ENCODE measurements at regions not wholly inside any gene's neighbourhood (a gene's known extent, or its start where the extent isn't known, plus 50 kb on each side); places are given as distances from the start of the nearest gene placed in this dataset.
A peak's percentile ranks its signal among the peaks of the same experiment; 100 is the strongest.

DNA sequence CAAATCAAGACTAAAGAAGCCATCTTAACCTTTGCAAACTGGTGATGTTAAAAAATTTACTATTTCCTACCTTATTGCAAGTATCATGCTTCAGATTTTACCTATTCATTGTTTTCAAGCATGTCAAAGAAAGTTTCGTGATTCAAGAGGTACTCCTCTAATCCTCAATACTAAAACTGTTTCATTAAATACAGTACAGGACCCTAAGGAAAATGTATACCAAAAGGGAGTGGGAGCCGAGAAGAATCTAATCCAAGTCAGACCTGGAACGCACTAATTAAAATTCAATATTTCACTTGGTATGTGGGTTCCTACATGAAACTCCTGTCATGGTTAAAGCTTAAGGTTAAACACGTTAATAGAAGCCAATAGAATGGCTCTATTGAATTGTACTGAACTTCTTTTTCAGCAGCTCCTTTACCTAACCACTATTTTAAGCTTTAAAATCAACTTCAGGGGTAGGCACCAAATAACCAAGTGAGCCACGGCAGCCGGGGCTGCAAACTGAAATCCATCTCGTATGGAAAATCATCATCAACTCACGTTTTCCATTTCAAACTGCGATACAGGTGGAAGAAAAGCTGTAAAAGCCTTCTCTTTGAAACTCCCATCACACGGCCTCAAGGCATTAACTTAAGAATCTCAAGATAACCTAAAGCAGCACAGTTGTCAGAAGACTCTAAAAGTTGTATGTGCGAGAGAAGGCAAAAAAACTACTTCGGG is 188.8 kb downstream of the ZEB2 start:
- peak overlapping the region; percentile 95 for H3K4me3 Mint-ChIP-seq
- H3K27me3 ChIP-seq: no peaks in the 10 kb centered on the region
- peak overlapping the region; percentile 94 for H3K27ac Mint-ChIP-seq
- H3K79me2 ChIP-seq (ENCODE audit: low read depth): peaks cover 53% of the 10 kb centered on the region
- peaks cover 20% of the 10 kb centered on the region for H3F3A ChIP-seq (ENCODE audit: low read depth)
- no peak overlapping the region for H3K9ac ChIP-seq
- H3K27ac ChIP-seq: peak overlapping the region; percentile 96
- no peaks in the 10 kb centered on the region for H4K20me1 ChIP-seq (ENCODE audit: low read depth)
- peak overlapping the region; percentile 96 for H2AFZ ChIP-seq (replicated peaks)
- peak overlapping the region; percentile 76 for H3K4me3 ChIP-seq
- H3K9me3 Mint-ChIP-seq: peaks cover 4% of the 10 kb centered on the region
- no peaks in the 10 kb centered on the region for H3K36me3 ChIP-seq
- peak overlapping the region; percentile 92 for H3K4me2 ChIP-seq
- DNase-seq (ENCODE audit: low spot score): no peak
- peaks cover 33% of the 10 kb centered on the region for H3K4me1 Mint-ChIP-seq
- peaks cover 7% of the 10 kb centered on the region for H3K27me3 Mint-ChIP-seq (ENCODE audit: insufficient read depth, low read depth)
- peaks cover 23% of the 10 kb centered on the region for H3K36me3 Mint-ChIP-seq
- peaks cover 31% of the 10 kb centered on the region for H3K4me1 ChIP-seq
- TF ChIP-seq, protein P1, sequence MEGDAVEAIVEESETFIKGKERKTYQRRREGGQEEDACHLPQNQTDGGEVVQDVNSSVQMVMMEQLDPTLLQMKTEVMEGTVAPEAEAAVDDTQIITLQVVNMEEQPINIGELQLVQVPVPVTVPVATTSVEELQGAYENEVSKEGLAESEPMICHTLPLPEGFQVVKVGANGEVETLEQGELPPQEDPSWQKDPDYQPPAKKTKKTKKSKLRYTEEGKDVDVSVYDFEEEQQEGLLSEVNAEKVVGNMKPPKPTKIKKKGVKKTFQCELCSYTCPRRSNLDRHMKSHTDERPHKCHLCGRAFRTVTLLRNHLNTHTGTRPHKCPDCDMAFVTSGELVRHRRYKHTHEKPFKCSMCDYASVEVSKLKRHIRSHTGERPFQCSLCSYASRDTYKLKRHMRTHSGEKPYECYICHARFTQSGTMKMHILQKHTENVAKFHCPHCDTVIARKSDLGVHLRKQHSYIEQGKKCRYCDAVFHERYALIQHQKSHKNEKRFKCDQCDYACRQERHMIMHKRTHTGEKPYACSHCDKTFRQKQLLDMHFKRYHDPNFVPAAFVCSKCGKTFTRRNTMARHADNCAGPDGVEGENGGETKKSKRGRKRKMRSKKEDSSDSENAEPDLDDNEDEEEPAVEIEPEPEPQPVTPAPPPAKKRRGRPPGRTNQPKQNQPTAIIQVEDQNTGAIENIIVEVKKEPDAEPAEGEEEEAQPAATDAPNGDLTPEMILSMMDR (IDR thresholded peaks at IDR 0.05): no peak
- TF ChIP-seq EZH2phosphoT487 (IDR thresholded peaks at IDR 0.05) (no peak), EZH2 (IDR thresholded peaks at IDR 0.05) (no peak)
- H3K9me3 ChIP-seq (ENCODE audit: low read depth): no peaks in the 10 kb centered on the region

DNA sequence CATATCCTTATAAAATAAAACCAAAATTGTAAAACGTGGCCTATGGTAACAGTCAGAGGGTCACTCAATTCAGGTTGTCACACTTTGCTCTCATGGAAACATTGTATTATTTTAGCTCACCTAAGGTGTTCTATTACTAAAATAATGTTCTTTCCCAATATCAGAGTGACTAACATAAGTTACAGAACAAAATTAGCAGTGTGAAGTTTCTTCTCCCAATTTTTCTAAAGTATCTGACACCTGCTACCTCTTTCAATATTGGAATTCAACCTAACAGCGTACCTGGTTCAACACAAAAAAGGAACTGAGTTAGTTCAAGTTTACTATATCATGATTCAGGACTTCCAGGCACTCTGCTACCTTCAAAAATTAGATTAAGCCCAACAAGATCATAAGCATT is 190.4 kb downstream of the ZEB2 start:
- H3K79me2 ChIP-seq (ENCODE audit: low read depth): peaks cover 64% of the 10 kb centered on the region
- H3K4me3 ChIP-seq: no peak overlapping the region
- no peak overlapping the region for H3K9ac ChIP-seq
- no peak for TF ChIP-seq EZH2phosphoT487 (IDR thresholded peaks at IDR 0.05)
- TF ChIP-seq EZH2 (IDR thresholded peaks at IDR 0.05): no peak
- TF ChIP-seq, protein P1 (IDR thresholded peaks at IDR 0.05): no peak
- no peaks in the 10 kb centered on the region for H3K36me3 ChIP-seq
- H3K4me2 ChIP-seq: peak overlapping the region; percentile 92
- H3K36me3 Mint-ChIP-seq: peaks cover 23% of the 10 kb centered on the region
- no peak overlapping the region for H3K27ac Mint-ChIP-seq
- H3K9me3 ChIP-seq (ENCODE audit: low read depth): no peaks in the 10 kb centered on the region
- peaks cover 2% of the 10 kb centered on the region for H3K27me3 Mint-ChIP-seq (ENCODE audit: insufficient read depth, low read depth)
- DNase-seq (ENCODE audit: low spot score): no peak
- no peak overlapping the region for H3K27ac ChIP-seq
- H3K27me3 ChIP-seq: no peaks in the 10 kb centered on the region
- H2AFZ ChIP-seq (replicated peaks): no peak overlapping the region
- peaks cover 35% of the 10 kb centered on the region for H3K4me1 Mint-ChIP-seq
- peaks cover 36% of the 10 kb centered on the region for H3K4me1 ChIP-seq
- H3K9me3 Mint-ChIP-seq: peaks cover 4% of the 10 kb centered on the region
- H3K4me3 Mint-ChIP-seq: no peak overlapping the region
- H3F3A ChIP-seq (ENCODE audit: low read depth): peaks cover 20% of the 10 kb centered on the region
- H4K20me1 ChIP-seq (ENCODE audit: low read depth): no peaks in the 10 kb centered on the region

DNA sequence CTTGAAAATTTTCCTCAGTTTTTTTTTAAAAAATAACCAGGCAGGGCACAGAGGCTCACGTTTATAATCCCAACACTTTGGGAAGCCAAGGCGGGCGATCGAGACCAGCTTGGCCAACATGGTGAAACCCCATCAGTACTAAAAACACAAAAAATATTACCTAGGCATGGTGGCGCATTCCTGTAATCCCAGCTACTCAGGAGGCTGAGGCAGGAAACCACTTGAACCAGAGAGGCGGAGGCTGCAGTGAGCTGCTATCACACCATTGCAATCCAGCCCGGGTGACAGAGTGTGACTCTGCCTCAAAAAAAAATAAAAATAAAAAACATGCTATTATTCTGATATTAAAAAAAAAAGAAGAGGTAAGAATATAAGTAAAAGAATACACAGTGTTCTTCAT is 191.0 kb downstream of the ZEB2 start:
- Mint-ChIP-seq H3K27ac (no peak overlapping the region), H3K27me3 (ENCODE audit: insufficient read depth, low read depth) (peaks cover 2% of the 10 kb centered on the region), H3K36me3 (peaks cover 25% of the 10 kb centered on the region), H3K4me3 (no peak overlapping the region), H3K4me1 (peaks cover 35% of the 10 kb centered on the region), H3K9me3 (peaks cover 7% of the 10 kb centered on the region)
- peaks cover 20% of the 10 kb centered on the region for H3F3A ChIP-seq (ENCODE audit: low read depth)
- no peak overlapping the region for H2AFZ ChIP-seq (replicated peaks)
- no peak overlapping the region for H3K27ac ChIP-seq
- peaks cover 69% of the 10 kb centered on the region for H3K79me2 ChIP-seq (ENCODE audit: low read depth)
- no peak overlapping the region for H3K9ac ChIP-seq
- no peak for DNase-seq (ENCODE audit: low spot score)
- H3K27me3 ChIP-seq: no peaks in the 10 kb centered on the region
- no peak overlapping the region for H3K4me3 ChIP-seq
- H3K4me1 ChIP-seq: peaks cover 35% of the 10 kb centered on the region
- no peak for TF ChIP-seq EZH2 (IDR thresholded peaks at IDR 0.05)
- H3K4me2 ChIP-seq: no peak overlapping the region
- no peaks in the 10 kb centered on the region for H4K20me1 ChIP-seq (ENCODE audit: low read depth)
- no peaks in the 10 kb centered on the region for H3K36me3 ChIP-seq
- no peaks in the 10 kb centered on the region for H3K9me3 ChIP-seq (ENCODE audit: low read depth)

DNA sequence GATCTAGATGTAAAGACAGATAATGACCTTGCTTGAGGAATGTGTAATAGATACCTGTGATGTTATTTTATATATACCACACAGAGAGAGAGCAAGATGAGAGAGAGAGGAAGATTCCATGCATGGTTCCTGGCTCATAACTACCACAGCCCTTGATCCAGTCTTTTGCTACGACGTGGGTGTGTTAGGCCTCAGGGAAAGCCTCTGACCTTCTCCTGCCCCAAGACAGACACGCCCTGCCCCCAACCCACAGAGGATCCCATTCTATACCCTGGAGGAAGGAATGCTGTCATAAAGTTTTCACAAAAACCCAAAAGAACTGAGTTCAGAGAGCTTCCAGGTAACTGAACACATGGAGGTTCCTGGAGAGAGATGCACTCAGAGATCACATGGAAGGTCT is 193.1 kb downstream of the ZEB2 start:
- no peak for DNase-seq (ENCODE audit: low spot score)
- H3K4me1 Mint-ChIP-seq: peaks cover 22% of the 10 kb centered on the region
- TF ChIP-seq, protein P1 (IDR thresholded peaks at IDR 0.05): no peak
- TF ChIP-seq EZH2phosphoT487 (IDR thresholded peaks at IDR 0.05): no peak
- TF ChIP-seq EZH2 (IDR thresholded peaks at IDR 0.05): no peak
- H3K4me3 Mint-ChIP-seq: no peak overlapping the region
- Histone ChIP-seq H3K27me3 (no peaks in the 10 kb centered on the region), H2AFZ (replicated peaks) (no peak overlapping the region), H3K9ac (no peak overlapping the region), H3K4me2 (no peak overlapping the region), H3K36me3 (no peaks in the 10 kb centered on the region), H3K9me3 (ENCODE audit: low read depth) (no peaks in the 10 kb centered on the region), H3F3A (ENCODE audit: low read depth) (peaks cover 8% of the 10 kb centered on the region), H3K79me2 (ENCODE audit: low read depth) (peaks cover 88% of the 10 kb centered on the region), H3K4me3 (no peak overlapping the region), H3K4me1 (peaks cover 22% of the 10 kb centered on the region), H3K27ac (no peak overlapping the region), H4K20me1 (ENCODE audit: low read depth) (no peaks in the 10 kb centered on the region)
- no peak overlapping the region for H3K27ac Mint-ChIP-seq
- peaks cover 28% of the 10 kb centered on the region for H3K36me3 Mint-ChIP-seq
- no peaks in the 10 kb centered on the region for H3K27me3 Mint-ChIP-seq (ENCODE audit: insufficient read depth, low read depth)
- H3K9me3 Mint-ChIP-seq: peaks cover 11% of the 10 kb centered on the region

Data from neural progenitor cell (in vitro differentiated cells).